Uterus (tissue), 2 donors: ENCODE measurements at regions not wholly inside any gene's neighbourhood (a gene's known extent, or its start where the extent isn't known, plus 50 kb on each side); places are given as distances from the start of the nearest gene placed in this dataset.

Experiments used
- CTCF ChIP-seq, 4 experiments: fragments of 200-600 bp in 2 of 4; fragments of 450-650 bp in 2 of 4; sonication (generic) in 2 of 4; IDR thresholded peaks; one replicate each; pipeline ENCODE4 v1.5.1; 2016 to 2019; ENCODE audit warnings: antibody characterized with exemption in 4 of 4, mild to moderate bottlenecking in 2 of 4, moderate library complexity in 1 of 4
- POLR2A ChIP-seq, 2 donors: fragments of 450-650 bp; IDR thresholded peaks; one replicate each; pipeline ENCODE4 v1.6.1; 2016; ENCODE audit warnings: antibody characterized with exemption in 2 of 2, mild to moderate bottlenecking in 1 of 2, moderate library complexity in 1 of 2

DNA sequence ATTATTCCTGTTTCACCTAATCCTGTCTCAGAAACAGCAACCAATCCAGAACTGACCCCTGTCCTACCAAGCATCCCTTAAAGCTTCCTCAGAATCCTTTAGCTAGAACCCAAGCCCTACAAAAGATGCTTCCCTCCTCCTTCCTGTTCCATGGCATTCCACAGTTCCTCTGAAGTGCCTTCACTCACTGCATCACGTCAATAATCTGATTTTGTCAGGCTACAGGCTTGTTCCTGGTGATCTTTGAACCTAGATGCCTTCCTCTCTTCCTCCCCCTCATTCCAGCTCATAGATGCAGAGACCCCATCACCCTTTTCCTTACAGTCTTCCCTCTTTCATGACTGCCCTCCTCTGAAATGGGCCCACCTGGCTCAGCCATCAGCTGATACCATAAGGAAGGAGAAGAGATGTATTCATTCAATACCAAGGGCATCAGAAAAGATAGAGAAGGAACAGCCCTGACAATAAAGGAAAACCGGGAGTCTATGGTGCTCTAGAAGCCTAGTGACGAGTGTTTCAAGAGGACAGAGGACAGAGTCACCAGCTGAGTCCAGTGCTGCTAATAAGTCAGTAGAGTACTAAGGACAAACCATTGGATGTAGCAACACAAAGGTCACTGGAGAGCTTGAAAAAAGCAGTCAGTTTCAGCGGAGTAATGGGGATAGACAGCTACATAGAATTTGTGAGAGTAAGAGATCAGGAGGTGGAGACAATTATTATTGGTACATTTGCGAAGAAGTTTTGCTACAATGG lies 62.5 kb upstream of the SPDEF start:
- TF ChIP-seq CTCF (IDR thresholded peaks at IDR 0.05) (no peak), POLR2A (IDR thresholded peaks at IDR 0.05) (no peak)
